Suprapubic skin (tissue), 3 donors: ENCODE measurements at regions not wholly inside any gene's neighbourhood (a gene's known extent, or its start where the extent isn't known, plus 50 kb on each side); places are given as distances from the start of the nearest gene placed in this dataset.

ENCODE experiments used
- CTCF ChIP-seq, 2 donors: fragments of 200-600 bp in 1 of 2; fragments of 450-650 bp in 1 of 2; sonication (generic) in 1 of 2; IDR thresholded peaks; one replicate each; pipeline ENCODE4 v1.5.1; 2016 to 2019; ENCODE audit warnings: antibody characterized with exemption in 2 of 2, mild to moderate bottlenecking in 1 of 2, moderate library complexity in 1 of 2
- EP300 ChIP-seq: sonication (generic); formaldehyde crosslinking; IDR thresholded peaks from one replicate; pipeline ENCODE4 v1.6.1; 2017; ENCODE audit warnings: antibody characterized with exemption

DNA sequence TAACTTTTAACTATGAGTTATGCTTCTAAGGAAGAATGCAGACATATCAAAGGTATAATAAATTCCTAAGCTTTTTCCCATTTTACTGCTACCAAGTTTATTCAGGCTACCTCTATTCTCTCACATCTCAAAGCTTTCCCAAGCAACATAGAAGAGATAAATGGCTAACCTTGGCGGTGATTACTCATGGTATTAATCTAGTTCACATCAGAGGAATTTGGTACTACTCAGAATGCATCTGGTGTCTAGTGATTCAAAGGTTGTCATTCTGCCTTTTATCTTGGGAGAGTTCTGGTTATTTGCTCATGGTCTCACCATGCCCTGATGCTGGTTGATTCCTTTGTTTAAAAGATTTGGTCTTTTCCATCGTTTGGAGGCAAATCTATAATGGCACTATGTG, 182.7 kb downstream of the TAF11L14 start:
- TF ChIP-seq EP300 (no peak), CTCF (IDR thresholded peaks at IDR 0.05) (no peak)
